K562 (cell line): ENCODE measurements at regions not wholly inside any gene's neighbourhood (a gene's known extent, or its start where the extent isn't known, plus 50 kb on each side); places are given as distances from the start of the nearest gene placed in this dataset.

Experiments used
- CEBPB ChIP-seq: fragments of 450-650 bp; IDR thresholded peaks from 2 replicates; pipeline ENCODE4 v1.6.1; 2016; ENCODE audit warnings: missing genetic modification characterization, missing compliant biosample characterization
- CTCF ChIP-seq, 3 experiments: IDR thresholded peaks in 2 of 3; conservative IDR thresholded peaks in 1 of 3; 2 replicates each; pipeline ENCODE4 v1.5.1; 2011 to 2012; ENCODE audit warnings: low read length in 3 of 3, mild to moderate bottlenecking in 3 of 3, control low read depth in 2 of 3, improper control_type of control experiment in 1 of 3, inconsistent platforms in 1 of 3, low read depth in 1 of 3, mixed read lengths in 1 of 3, moderate library complexity in 1 of 3; ENCODE audit not compliant: insufficient read depth in 2 of 3
- SREBF2 ChIP-seq: sonication (generic); formaldehyde crosslinking; IDR thresholded peaks from 2 replicates; pipeline ENCODE4 v1.4.0; 2020; ENCODE audit warnings: mild to moderate bottlenecking, missing genetic modification reagents
- TAF1 ChIP-seq: IDR thresholded peaks from 2 replicates; pipeline ENCODE4 v1.6.1; 2011; ENCODE audit warnings: mild to moderate bottlenecking, low read length, moderate library complexity; ENCODE audit not compliant: insufficient read depth, control insufficient read depth, severe bottlenecking; ENCODE audit errors: extremely low read depth
- TF ChIP-seq, protein P1 (sequence below): sonication (generic); formaldehyde crosslinking; IDR thresholded peaks from 2 replicates; pipeline ENCODE4 v1.8.1; 2023; ENCODE audit warnings: mild to moderate bottlenecking, missing genetic modification reagents

DNA sequence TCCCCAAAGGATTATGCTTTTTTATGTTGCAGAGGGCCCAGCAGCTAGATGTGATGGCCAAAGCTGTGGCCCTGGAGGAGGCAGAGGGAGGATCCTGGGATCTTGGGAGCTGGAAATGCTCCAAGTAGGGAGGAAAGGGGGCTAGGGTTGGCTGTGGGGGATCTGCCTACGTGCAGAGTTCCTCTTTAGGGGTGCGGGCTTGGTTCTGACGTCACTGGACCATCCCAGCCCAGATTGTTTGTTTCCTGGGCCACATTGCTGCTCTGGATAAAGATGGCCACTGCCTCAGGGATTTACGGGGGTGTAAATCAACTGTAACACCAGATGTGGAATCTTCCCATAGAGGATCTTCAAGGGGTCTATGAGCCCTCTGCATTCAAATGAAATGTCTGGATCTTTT is 110.3 kb upstream of the SYT13 start:
- TF ChIP-seq TAF1: no peak
- no peak for TF ChIP-seq CEBPB (tag)
- TF ChIP-seq, protein P1, sequence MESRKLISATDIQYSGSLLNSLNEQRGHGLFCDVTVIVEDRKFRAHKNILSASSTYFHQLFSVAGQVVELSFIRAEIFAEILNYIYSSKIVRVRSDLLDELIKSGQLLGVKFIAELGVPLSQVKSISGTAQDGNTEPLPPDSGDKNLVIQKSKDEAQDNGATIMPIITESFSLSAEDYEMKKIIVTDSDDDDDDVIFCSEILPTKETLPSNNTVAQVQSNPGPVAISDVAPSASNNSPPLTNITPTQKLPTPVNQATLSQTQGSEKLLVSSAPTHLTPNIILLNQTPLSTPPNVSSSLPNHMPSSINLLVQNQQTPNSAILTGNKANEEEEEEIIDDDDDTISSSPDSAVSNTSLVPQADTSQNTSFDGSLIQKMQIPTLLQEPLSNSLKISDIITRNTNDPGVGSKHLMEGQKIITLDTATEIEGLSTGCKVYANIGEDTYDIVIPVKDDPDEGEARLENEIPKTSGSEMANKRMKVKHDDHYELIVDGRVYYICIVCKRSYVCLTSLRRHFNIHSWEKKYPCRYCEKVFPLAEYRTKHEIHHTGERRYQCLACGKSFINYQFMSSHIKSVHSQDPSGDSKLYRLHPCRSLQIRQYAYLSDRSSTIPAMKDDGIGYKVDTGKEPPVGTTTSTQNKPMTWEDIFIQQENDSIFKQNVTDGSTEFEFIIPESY (CRISPR knock-in tag): no peak
- TF ChIP-seq SREBF2 (CRISPR knock-in tag): no peak
- no peak for TF ChIP-seq CTCF (IDR thresholded peaks at IDR 0.05 in 2 of 3, conservative IDR thresholded peaks at IDR 0.05 in 1 of 3; ENCODE audit: insufficient read depth in 2 of 3, low read depth in 1 of 3, low read length in 3 of 3)
